HG03565 (cell line): ENCODE measurements at regions not wholly inside any gene's neighbourhood (a gene's known extent, or its start where the extent isn't known, plus 50 kb on each side); places are given as distances from the start of the nearest gene placed in this dataset.

Source experiments
- ATAC-seq: cut with Tn5 transposase; IDR thresholded peaks from one replicate; pipeline ENCODE4 v1.9.1; 2021; ENCODE audit warnings: mild to moderate bottlenecking, moderate library complexity; ENCODE audit not compliant: unreplicated experiment

DNA sequence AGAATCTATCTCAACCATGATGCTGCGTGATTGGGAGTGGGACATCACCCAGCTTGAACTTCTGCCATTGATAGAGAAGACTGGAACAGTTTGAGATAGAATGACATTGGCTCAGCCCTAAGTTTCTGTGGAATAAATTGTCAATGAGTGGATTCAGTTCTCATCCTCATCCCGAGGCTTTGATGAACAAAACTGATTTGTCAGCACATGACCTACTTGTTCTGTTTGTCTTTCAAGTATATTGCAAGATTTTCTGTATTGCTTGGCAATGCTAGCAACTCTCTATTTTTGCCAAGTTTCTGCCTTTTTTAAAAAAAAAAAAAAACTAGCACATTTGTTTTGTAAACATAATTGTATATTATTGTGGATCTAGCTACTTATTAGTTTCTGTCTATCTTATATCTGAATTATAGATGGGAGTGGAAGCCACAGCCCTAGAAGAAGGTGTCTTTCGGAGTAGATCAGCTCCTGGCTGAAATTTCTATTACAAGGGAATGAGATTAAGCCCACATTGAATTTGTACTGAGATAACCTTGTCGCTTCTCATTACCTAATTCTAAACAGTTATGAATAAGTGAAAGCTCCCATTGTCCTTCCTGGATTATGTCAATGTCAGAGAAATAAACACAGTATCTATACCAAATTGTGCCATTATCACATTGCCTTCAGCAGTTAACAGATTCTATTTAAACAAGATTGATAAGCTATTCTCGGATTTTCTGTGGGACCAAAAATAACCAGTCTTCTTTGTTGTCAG, 166.1 kb downstream of the TNFSF13B start:
- ATAC-seq: no peak

DNA sequence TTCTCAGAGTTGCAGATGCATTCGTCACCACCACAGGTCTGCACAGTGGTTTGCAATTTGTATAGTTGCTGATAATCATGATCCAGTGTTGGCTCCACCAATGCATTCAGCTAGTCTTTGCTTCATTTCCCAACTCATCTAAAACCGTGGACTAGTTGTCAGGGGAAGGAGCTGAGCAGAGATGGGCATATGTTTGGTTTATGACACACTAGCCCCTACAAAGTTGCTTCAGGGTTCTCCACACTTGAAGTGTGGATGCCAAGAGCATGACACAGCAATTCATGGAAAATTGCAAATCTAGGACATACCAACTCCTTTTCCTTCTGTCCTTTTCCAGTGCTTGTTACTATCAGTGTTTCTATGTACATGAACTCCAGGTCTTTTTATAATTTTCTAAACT, 168.0 kb downstream of the TNFSF13B start:
- ATAC-seq: no peak

DNA sequence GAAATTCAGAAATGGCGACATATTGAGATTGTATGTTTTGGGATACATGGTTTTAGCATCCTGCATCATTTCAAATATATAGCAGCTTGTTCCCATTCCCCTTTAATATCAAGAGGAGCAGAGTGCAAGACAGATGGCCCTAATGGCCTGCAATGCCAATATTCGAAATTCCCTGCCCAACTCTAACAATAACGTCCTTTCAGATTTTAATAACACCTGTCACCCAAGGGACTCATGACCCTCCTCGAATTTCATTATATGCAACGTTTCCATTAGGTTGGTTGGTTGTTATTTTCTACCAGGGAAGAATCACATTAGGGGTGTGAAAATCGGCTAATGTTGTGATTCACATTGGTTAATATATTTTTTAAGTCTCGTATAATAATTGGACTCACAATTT, 170.0 kb downstream of the TNFSF13B start:
- ATAC-seq: no peak

DNA sequence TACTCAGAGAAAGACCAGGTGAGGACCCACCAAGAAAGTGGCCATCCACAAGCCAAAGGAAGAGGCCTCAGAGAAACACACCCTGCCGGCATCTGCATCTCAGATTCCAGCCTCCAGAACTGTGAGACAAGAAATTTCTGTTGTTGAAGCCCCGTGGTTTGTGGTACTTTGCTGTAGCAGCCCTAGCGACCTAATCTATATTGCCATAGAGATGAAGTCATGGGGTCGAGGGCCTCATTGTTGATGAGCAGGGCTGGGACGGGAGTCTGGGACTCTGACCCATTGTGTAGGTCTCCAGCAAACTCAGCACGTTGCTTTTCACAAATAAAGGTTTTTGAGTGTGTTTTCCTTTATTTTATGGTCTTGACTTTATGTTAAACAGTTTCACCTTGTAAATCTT, 174.9 kb downstream of the TNFSF13B start:
- no peak for ATAC-seq

DNA sequence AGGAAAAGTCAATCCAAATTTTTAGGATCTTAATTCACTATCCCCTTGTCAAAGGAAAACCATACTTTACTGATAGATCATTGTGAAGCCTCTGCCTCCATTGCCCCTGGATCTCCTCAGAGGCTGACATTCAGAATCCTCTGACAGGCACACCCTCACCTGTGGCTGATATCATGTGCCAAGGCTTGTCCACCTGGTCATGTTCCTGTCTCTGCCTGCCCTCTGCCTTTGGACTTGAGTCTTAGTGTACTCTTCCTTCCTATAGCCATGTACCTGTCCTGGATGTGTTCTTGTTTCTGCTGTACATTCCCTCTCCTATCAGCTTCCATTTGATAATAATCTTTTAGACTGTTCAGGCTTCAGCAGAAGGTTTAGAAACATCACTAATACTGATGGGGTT, 179.4 kb downstream of the TNFSF13B start:
- ATAC-seq: no peak

DNA sequence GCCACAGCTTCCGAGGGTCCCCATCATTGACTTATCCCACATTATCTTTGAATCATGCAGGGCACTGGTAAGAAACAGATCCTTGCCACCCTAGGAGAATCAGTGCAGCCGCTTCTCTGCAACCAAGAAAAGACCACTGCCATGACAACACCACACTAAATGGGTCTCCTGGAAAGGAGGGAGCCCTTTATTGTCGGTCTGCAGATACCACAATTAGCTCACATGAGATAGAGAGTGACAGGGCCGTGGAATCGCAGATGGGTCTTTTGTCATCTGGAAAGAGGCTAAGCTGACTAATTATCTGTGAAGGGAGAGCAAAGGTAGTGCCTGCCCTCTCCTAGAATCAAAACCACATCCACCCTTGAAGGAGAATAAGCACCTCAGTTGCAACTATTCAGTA, 178.3 kb upstream of the MYO16 start:
- no peak for ATAC-seq

DNA sequence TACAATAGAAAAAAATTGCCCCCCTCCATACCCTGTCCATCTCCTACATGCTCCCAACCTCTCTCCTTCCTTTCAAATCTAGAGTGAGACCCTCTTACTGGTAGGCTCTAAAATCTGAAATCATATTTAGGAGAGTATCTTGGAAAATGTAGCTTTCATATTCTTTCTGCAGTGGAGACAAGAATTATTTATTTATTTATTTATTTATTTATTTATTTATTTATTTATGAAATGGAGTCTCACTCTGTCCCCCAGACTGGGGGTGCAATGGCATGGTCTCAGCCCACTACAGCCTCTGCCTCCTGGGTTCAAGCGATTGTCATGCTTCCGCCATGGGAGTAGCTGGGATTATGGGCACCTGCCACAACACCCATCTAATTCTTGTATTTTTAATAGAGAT, 174.1 kb upstream of the MYO16 start:
- no peak for ATAC-seq

DNA sequence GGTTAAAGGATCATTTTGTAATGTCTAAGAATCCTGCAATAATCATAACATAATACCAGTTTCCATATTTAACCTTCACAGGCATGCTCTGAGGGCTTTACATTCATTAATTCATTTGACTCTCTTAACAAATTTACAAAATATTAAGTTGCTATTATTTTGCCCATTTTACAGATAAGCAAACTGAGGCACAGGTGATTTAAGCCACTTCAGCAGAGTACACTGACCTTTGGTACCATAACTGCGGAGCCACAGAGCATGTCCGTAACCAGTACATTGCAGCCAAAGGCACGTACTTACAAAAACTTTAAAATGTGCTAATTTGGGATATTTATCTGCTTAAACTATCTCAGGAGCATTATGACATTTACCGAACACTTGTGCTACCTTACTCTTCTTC, 169.4 kb upstream of the MYO16 start:
- ATAC-seq: no peak

DNA sequence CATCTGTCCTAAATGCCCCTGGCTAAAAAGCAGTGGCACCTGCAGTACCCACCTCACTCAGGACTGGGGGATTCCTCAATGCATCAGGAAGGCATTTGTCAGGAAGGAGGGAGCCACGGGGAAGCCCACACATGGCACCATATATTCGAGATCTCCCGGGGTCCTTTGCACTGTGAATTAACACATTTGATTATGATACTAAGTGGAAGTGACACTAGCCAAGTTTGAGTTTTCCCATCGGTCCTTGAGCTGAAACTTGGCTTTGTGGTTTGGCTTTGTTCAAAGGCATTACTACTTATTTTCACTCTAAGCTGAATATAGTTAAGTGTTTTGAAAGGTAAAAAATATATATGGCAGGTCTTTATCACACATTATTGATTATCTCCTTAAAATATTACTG, 168.7 kb upstream of the MYO16 start:
- no peak for ATAC-seq

DNA sequence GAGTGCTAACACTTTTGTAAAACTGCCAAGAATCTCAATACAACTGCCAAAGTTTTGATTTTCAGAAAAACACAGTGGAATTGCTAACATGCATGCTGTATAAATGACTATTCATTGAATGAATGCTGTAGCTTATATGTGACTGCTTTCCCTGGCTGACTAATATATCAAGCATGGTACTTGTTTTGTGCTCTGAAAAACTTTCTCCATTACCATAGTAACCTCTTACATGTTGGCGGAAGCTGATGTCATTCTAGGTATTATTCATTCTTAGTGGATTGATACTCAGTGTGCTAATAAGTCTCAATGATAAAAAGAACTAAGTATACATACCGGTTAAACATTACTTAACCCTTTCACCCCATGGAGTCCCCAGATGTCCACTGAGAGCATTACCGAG, 166.1 kb upstream of the MYO16 start:
- ATAC-seq: peak; percentile 78

DNA sequence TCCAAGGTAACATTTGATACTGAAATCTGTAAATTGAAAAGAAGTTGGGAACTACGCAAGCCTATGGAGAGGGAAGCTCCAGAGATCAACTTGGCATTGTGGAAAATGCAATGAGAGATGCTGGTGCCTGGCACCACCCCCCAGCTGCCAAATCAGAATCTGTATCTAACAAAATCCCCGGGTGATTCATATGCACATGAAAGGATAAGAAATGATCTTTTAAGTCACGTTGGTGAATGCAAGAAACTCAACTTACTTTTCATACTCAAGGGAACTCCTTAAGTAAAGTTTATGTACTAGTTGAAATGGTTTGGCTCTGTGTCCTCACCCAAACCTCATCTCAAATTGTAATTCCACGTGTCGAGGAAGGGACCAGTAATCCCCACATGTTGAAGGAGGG, 158.5 kb upstream of the MYO16 start:
- ATAC-seq: no peak

DNA sequence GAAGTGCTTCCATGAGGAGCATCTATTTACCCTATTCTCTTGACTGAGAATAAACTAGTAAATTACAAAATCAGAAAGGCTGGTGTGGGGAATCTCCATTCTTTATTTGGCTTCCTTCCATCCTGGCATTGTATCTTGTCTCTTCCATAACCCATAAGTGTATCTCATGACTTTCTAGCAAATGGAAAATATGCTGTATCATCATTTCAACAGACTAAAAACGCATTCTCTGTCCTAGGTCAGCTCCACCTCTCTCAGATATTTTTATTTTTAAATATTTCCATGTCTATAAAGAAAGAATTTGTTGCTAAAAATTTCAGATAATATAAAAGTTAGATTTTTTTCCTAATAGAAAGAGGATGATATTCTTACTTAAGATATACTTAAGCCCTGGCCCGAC, 154.2 kb upstream of the MYO16 start:
- no peak for ATAC-seq

DNA sequence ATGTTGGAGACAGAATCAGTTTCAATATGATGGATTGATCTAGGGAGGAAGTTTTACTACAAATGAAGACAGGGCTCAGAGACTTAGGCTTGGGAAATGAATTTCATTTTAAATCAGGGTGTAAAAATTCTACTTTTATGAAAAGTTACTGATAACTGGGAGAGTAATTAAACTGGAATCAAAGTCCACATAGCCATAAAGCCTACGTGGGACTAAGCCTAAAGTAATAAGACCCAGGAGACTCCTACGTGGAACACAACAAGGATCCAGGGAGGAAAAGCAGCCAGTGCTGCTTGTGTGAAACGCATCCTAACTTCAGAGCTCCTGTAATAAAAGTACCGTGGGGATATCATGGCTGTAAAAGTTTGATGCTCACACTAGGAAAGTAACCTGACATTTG, 152.0 kb upstream of the MYO16 start:
- no peak for ATAC-seq

DNA sequence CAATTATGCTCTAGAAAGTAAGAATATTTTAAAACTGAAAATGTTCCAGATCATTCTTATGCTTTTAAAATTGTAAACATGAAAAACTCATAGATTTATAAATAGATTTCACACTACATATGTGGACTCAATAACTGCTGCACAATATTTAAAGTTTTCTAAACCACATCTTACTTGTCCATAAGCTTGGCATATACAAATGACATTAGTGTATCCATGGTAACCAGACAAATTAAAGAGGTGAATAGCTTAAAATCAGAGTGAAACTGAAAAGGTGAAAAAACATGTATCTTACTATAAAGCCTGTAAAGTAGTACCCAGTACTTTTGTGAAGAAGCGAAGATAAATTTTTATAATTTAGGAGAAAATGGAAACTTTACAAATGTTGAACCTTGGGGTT, 151.2 kb upstream of the MYO16 start:
- no peak for ATAC-seq

DNA sequence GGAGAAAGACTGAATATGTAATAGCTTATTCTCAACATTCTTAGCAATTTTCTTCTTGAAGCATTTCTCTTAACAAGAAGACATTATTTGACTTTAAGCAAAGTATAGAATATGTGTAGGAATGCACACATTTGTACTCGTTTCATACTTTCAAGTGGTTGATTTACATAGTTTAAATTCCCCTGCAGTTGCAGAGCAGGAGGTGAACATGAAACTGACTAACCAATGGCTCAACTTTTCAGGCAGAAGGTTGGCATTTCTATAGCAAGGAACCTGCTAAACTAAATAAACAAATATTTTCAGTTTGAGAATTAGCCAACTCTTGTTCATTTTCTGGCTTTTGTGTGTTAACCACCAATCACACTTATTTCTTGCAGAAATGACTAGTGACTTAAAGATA, 145.4 kb upstream of the MYO16 start:
- ATAC-seq: no peak

DNA sequence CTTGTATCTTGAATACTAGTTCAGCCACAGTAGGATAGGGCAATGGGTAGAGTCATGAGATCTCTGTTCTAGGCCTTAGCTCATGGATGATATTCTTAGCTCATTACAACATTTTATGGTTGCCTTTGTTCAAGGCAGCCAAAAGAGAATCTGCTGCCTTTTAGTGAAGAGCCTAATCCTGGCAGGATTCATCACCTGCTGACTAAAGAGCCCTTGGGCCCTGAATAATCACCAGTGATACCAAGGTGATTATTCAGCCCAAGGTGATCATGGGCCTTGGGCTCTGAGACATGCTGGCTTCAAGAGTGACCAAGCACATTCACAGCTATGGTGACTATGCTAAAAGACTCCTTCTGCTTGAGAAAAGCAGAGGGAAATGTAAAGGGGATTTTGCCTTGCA, 143.3 kb upstream of the MYO16 start:
- no peak for ATAC-seq

DNA sequence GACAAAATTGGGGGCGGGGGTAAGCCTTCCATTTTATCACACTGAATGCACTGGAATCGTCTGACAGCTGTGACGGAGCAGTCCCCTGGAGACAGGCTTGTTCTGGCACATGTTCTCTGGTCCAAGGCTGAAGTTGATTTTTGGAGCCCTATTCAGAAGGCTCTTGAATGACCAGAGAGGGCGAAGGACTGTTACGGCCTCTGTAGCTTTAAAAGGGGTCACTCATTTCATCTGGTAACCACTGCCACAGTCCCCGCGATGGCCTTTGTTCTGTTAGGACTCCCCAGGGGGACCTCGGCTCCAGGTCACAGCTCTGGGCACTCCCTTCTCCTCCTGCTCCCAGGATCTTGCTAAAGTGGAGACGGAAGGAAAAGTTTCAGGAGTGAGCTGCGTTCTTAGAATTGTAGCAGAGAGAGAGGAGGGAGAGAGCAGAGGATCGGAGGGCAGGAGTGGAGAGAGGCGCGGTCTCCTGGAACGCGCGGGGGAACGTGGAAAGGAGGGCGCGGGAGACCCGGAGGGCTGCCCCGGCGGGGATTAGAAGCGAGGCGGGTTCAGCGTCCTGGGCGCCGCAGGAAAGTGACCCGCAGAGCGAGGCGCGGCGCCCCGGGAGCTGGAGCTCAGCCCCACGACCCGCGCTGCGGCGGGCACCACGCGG, 134.3 kb upstream of the MYO16 start:
- ATAC-seq: no peak

DNA sequence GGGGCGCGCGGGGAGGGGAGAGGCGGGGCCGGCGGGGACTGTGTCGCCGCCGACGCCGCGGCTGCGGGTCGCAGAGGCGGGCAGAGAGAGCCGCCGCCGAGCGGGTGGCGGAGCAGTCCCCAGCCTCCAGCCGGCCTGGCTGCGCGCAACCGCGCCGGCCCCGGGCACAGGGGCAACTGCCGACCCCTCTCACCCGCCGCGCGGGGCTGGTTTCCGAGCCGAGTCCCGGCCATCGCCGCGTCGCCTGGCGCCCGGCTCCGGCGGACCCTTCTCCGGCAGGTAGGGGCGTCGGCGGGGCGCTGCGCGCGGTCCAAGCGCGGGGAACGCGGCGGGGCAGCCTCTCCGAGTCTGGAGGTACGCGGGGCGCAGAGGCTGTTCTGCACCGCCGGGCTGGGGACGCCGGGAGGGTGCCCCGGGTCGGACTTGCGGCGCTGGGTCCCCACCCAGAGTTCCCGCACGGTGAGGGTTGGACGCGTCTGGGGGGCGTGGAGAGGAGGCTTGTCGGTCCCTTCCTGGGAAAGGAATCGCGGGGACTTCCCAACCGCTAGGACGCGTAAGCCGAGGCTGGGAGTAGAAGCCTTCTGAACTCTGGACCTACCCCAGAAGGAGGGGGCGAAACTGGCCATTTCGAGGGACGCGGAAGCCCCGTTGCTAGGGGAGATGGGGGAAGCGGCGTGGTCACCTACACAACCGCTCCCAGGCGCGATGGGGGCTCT, 133.6 kb upstream of the MYO16 start:
- no peak for ATAC-seq

DNA sequence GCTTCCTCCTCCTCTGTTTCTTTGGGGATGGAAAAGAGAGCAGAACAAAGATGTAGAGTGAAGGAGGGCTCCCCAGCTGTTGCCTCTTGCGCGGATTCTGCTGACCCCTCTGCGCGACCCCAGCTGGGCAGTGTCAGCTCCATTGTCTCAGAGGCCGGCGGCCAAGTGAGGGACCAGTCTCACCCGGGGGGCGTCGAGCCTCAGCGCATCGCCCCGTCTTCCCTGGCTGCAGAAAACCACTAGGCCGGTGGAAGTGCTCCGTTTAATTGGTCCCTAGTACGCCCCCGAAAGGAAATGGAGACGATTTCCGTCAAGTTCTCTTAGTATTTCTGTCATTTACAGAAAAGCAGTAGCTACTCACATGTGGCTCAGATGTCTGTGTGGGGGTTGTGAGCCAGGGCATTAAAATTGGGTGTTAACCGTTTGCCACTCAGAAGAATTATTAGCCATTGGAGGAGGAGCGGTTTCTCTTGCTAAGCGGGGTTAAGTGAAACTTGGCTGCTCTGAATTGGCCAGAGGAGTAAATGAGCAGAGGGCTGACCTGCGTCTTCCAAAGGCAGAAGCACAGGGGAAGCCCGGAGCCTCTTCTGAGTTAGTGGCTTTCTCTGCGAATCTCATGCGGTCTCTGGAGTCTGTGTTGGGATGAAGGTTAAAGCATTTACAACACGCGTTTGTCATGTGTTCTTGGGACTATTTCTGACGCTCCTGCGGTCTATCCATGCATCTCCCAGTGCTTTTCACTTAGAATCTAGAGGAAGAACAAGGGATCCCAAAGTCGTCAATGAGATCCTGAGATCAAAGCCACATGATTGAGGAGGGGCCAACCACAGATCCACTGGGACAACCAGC, 132.8 kb upstream of the MYO16 start:
- ATAC-seq: no peak

DNA sequence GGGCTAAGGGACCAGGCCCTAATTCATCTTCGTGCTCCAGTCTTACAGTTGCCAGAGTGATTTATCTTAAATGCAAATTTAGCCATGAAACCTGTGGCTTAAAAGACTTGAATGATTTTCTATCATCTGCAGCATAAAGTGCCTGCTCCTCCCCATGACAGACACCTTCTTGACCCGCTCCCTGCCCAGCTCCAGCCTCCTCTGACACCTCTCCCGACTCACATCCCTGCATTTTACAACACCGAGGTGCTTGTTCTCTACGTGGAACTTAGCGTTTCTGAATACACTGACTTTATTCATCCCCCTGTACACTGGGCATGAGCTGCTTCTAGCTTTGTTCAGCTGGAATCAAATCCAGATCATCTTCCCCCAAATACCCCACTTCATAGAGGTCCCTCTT, 128.7 kb upstream of the MYO16 start:
- no peak for ATAC-seq

DNA sequence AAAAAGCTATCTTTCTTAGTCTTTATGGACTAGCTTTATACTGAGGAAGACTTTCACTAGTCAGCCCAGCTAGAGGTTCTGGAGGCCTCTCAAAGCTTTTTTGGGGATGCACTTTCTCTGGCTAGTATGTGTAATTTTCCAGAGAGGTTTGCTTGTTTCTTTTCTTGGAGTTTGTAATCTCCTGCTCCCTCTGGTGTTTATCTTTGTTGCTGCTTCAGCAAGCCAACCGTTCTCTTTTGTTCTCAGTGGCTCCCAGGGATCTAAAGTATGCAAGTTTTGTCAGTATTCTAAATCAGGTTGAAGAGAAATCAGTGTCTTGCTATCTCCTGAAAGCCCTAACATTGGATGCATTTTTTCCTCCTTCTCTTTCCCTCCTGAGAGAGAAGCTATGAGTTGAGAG, 121.1 kb upstream of the MYO16 start:
- no peak for ATAC-seq
